ENCODE measurements at regions not wholly inside any gene's neighbourhood (a gene's known extent, or its start where the extent isn't known, plus 50 kb on each side); places are given as distances from the start of the nearest gene placed in this dataset.

DNA sequence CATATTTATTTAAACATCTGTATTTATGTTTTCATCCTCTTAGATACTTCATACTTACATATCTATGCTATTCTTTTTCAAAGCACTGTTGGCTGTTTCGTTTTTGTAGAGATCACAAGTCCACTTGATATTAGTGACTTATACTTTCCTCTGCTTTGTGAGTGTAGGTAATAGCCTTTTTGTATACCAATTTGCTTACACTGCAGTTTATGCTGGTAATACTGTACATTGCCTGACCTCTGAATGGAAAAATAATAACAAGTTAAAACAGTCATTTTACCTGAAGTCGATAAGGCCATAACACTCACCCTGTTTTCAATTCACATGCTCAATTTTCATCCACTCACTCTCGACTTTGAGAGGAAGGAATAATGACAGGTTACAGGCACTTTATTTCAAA, 89.9 kb upstream of the NANOGP8 start:
- TF ChIP-seq, protein P1, sequence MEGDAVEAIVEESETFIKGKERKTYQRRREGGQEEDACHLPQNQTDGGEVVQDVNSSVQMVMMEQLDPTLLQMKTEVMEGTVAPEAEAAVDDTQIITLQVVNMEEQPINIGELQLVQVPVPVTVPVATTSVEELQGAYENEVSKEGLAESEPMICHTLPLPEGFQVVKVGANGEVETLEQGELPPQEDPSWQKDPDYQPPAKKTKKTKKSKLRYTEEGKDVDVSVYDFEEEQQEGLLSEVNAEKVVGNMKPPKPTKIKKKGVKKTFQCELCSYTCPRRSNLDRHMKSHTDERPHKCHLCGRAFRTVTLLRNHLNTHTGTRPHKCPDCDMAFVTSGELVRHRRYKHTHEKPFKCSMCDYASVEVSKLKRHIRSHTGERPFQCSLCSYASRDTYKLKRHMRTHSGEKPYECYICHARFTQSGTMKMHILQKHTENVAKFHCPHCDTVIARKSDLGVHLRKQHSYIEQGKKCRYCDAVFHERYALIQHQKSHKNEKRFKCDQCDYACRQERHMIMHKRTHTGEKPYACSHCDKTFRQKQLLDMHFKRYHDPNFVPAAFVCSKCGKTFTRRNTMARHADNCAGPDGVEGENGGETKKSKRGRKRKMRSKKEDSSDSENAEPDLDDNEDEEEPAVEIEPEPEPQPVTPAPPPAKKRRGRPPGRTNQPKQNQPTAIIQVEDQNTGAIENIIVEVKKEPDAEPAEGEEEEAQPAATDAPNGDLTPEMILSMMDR (IDR thresholded peaks at IDR 0.05; ENCODE audit: insufficient read depth, low read length, poor library complexity, severe bottlenecking): no peak
- TF ChIP-seq EZH2phosphoT487 (conservative IDR thresholded peaks at IDR 0.05; ENCODE audit: low read length): no peak

Data from SU-DHL-6 (cell line).